Sigmoid colon (tissue), 3 donors: ENCODE measurements at regions not wholly inside any gene's neighbourhood (a gene's known extent, or its start where the extent isn't known, plus 50 kb on each side); places are given as distances from the start of the nearest gene placed in this dataset.

Experiments used
- CTCF ChIP-seq, 4 experiments: fragments of 450-650 bp in 3 of 4; fragments of 200-600 bp in 1 of 4; IDR thresholded peaks; one replicate each; pipeline ENCODE4 v1.5.1; 2016 to 2019; ENCODE audit warnings: antibody characterized with exemption in 4 of 4, mild to moderate bottlenecking in 3 of 4, moderate library complexity in 2 of 4
- POLR2A ChIP-seq, 2 donors: fragments of 450-650 bp; IDR thresholded peaks; one replicate each; pipeline ENCODE4 v1.6.1; 2016; ENCODE audit warnings: antibody characterized with exemption in 2 of 2, mild to moderate bottlenecking in 2 of 2, moderate library complexity in 2 of 2

GRCh38 chr10:78457804-78458482 lies 424.3 kb downstream of the RPS24 start:
- TF ChIP-seq CTCF (IDR thresholded peaks at IDR 0.05): no peak
- no peak for TF ChIP-seq POLR2A (IDR thresholded peaks at IDR 0.05)
